ENCODE measurements at regions not wholly inside any gene's neighbourhood (a gene's known extent, or its start where the extent isn't known, plus 50 kb on each side); places are given as distances from the start of the nearest gene placed in this dataset.

- TF ChIP-seq RAD21 (IDR thresholded peaks at IDR 0.05; ENCODE audit: insufficient read depth, low read depth, low read length): no peak
- no peak for TF ChIP-seq CTCF (IDR thresholded peaks at IDR 0.05 in 2 of 3, conservative IDR thresholded peaks at IDR 0.05 in 1 of 3; ENCODE audit: control insufficient read depth in 2 of 3, extremely low read depth in 1 of 3, insufficient read depth in 1 of 3, low read depth in 3 of 3, low read length in 3 of 3)
- no peak for TF ChIP-seq TAF1 (IDR thresholded peaks at IDR 0.05; ENCODE audit: borderline replicate concordance, low read depth, low read length)
- no peak for TF ChIP-seq CEBPB (IDR thresholded peaks at IDR 0.05; ENCODE audit: borderline replicate concordance in 1 of 2, low read depth in 2 of 2, low read length in 2 of 2)
These were observed 166.1 kb upstream of the FOXQ1 start for GRCh38 chr6:1145768-1146218.

Data from GM12878 (cell line).